Breast epithelium (tissue), 3 donors: ENCODE measurements at regions not wholly inside any gene's neighbourhood (a gene's known extent, or its start where the extent isn't known, plus 50 kb on each side); places are given as distances from the start of the nearest gene placed in this dataset.

Source experiments
- CTCF ChIP-seq, 3 donors: fragments of 450-650 bp; IDR thresholded peaks; one replicate each; pipeline ENCODE4 v1.5.1; 2016 to 2017; ENCODE audit warnings: antibody characterized with exemption in 3 of 3, mild to moderate bottlenecking in 3 of 3, moderate library complexity in 3 of 3
- POLR2AphosphoS5 ChIP-seq, 3 donors: sonication (generic); formaldehyde crosslinking; IDR thresholded peaks; one replicate each; pipeline ENCODE4 v1.6.1; 2017; ENCODE audit warnings: antibody characterized with exemption in 3 of 3

DNA sequence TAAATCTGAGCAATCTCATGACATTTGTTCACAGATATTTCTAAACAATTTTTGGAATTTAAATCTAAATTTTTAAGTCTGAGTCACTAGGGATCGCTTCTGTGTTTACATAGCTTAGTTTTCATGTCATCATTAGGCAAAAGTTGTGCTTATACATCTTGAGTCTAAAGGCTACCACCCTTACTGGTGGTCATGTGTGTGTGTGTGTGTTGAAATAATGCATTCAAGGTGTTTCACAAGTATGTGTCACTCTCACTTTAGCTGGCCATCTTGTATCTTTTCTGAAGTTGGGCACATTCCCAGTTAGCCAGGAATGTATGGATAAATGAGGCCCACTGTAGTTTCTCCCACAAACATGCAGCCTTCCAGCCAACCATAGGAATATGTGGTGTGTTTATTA is 1162.5 kb upstream of the PRMT6 start:
- no peak for TF ChIP-seq CTCF (IDR thresholded peaks at IDR 0.05)
- no peak for TF ChIP-seq POLR2AphosphoS5 (IDR thresholded peaks at IDR 0.05)
